GM12878 (cell line): ENCODE measurements at regions not wholly inside any gene's neighbourhood (a gene's known extent, or its start where the extent isn't known, plus 50 kb on each side); places are given as distances from the start of the nearest gene placed in this dataset.

Source experiments
- ATAC-seq: fragments of 200-7000 bp; cut with Tn5 transposase; 3 replicates; pipeline ENCODE4 v1.9.1; 2020; ENCODE audit warnings: mild to moderate bottlenecking, moderate library complexity
- BruUV-seq: library from RNA; stranded (reverse); fragments of 400-500 nt; replicated peaks from 2 replicates; lab custom pipeline; 2021; lab: Mats Ljungman, UMichigan
- CTCF ChIA-PET: fragments of 300-600 bp; sonication (Branson Sonifier 250); formaldehyde crosslinking; extraction: SDS; loops from one replicate; lab custom pipeline; 2021; ENCODE audit warnings: inconsistent platforms; lab: Yijun Ruan, JAX
- POLR2A ChIA-PET: fragments of 350-600 bp; formaldehyde crosslinking; extraction: SDS; loops from one replicate; lab custom pipeline; 2021; ENCODE audit warnings: inconsistent platforms; lab: Charles Lee
- RAD21 ChIA-PET: fragments of 300-600 bp; sonication (Branson Sonifier 250); formaldehyde crosslinking; loops from one replicate; lab custom pipeline; 2023; ENCODE audit warnings: antibody characterized with exemption; ENCODE audit not compliant: unreplicated experiment; lab: Charles Lee
- SMC1A ChIA-PET: fragments of 300-600 bp; sonication (Branson Sonifier 250); formaldehyde crosslinking; loops from one replicate; lab custom pipeline; 2023; ENCODE audit not compliant: unreplicated experiment, uncharacterized antibody; lab: Charles Lee
- DNase-seq: peaks from one replicate; pipeline ENCODE4 v3.0.0-alpha.2; 2011; ENCODE audit warnings: low read depth, low spot score
- FAIRE-seq: peaks from 3 replicates; lab custom pipeline; 2011; peaks lifted over from hg19 to GRCh38; lab: Jason Lieb, UNC
- H2AFZ ChIP-seq: 2 replicates; pipeline ENCODE4 v1.6.0; 2011; ENCODE audit warnings: low read depth, low read length, control low read depth; ENCODE audit not compliant: control insufficient read depth
- H3K27ac ChIP-seq: 2 replicates; pipeline ENCODE4 v1.5.1; 2011; ENCODE audit warnings: control low read depth; ENCODE audit not compliant: control insufficient read depth, insufficient read depth
- H3K27me3 ChIP-seq, 2 experiments: replicated peaks in 1 of 2; 2 replicates each; pipeline versions ENCODE4 v1.6.0 to v1.6.1; 2011; ENCODE audit warnings: low read length in 1 of 2; ENCODE audit not compliant: control insufficient read depth in 2 of 2, insufficient read depth in 2 of 2
- H3K36me3 ChIP-seq, 2 experiments: 2 replicates each; pipeline ENCODE4 v1.5.1; 2011; ENCODE audit warnings: low read length in 1 of 2; ENCODE audit not compliant: control insufficient read depth in 2 of 2, insufficient read depth in 2 of 2
- H3K4me1 ChIP-seq: 2 replicates; pipeline ENCODE4 v1.6.1; 2011; ENCODE audit warnings: mild to moderate bottlenecking, low read length, moderate library complexity, mixed read lengths; ENCODE audit not compliant: control insufficient read depth, insufficient read depth
- H3K4me2 ChIP-seq: 2 replicates; pipeline ENCODE4 v1.6.0; 2011; ENCODE audit warnings: control low read depth; ENCODE audit not compliant: control insufficient read depth, insufficient read depth
- H3K4me3 ChIP-seq: fragments of 200-600 bp; sonication (generic); 2 replicates; pipeline ENCODE4 v1.5.1; 2016
- H3K79me2 ChIP-seq: 2 replicates; pipeline ENCODE4 v1.6.0; 2011; ENCODE audit warnings: low read length; ENCODE audit not compliant: control insufficient read depth, insufficient read depth
- H3K9ac ChIP-seq: 2 replicates; pipeline ENCODE4 v1.8.0; 2011; ENCODE audit warnings: low read length, control low read depth, mixed read lengths; ENCODE audit not compliant: control insufficient read depth, insufficient read depth
- H3K9me3 ChIP-seq: replicated peaks from 3 replicates; pipeline ENCODE4 v1.5.1; 2011; ENCODE audit warnings: mild to moderate bottlenecking, low read length; ENCODE audit not compliant: control insufficient read depth, insufficient read depth
- H4K20me1 ChIP-seq: 2 replicates; pipeline ENCODE4 v1.6.0; 2011; ENCODE audit not compliant: control insufficient read depth, insufficient read depth
- GATAD2B ChIP-seq: fragments of 450-650 bp; conservative IDR thresholded peaks from 2 replicates; pipeline ENCODE4 v1.6.1; 2017; ENCODE audit warnings: low read depth, mild to moderate bottlenecking, moderate library complexity
- HDAC2 ChIP-seq: fragments of 200-600 bp; sonication (generic); IDR thresholded peaks from 2 replicates; pipeline ENCODE4 v1.6.1; 2017
- HDGF ChIP-seq: fragments of 450-650 bp; IDR thresholded peaks from 2 replicates; pipeline ENCODE4 v1.6.1; 2016; ENCODE audit warnings: antibody characterized with exemption
- NRF1 ChIP-seq: conservative IDR thresholded peaks from 2 replicates; pipeline ENCODE4 v1.6.1; 2011; ENCODE audit warnings: mild to moderate bottlenecking, low read depth, low read length, improper control_type of control experiment
- YBX1 ChIP-seq: fragments of 450-650 bp; IDR thresholded peaks from 2 replicates; pipeline ENCODE4 v1.6.1; 2016; ENCODE audit warnings: antibody characterized with exemption
- ZBED1 ChIP-seq: IDR thresholded peaks from 2 replicates; pipeline ENCODE4 v1.6.1; 2016; ENCODE audit warnings: borderline replicate concordance
- ZNF592 ChIP-seq: fragments of 450-650 bp; IDR thresholded peaks from 2 replicates; pipeline ENCODE4 v1.6.1; 2017; ENCODE audit warnings: mild to moderate bottlenecking, moderate library complexity
- ZZZ3 ChIP-seq: IDR thresholded peaks from 2 replicates; pipeline ENCODE4 v1.6.1; 2011; ENCODE audit warnings: low read depth; ENCODE audit not compliant: control insufficient read depth, insufficient read length
- WGBS: methylation state at CpG from one replicate; pipeline ENCODE4 v1.1.6; 2016; ENCODE audit warnings: low lambda C conversion rate; ENCODE audit not compliant: insufficient replicate concordance, insufficient coverage; ENCODE audit errors: missing lambda C conversion rate; 5-methylcytosine and 5-hydroxymethylcytosine counted together
- in situ Hi-C: fragments of 300-500 bp; cut with MboI; formaldehyde crosslinking; loops from 9 replicates; pipeline ENCODE4 v1.14.3; 2018; ENCODE audit warnings: mixed read lengths
- intact Hi-C: fragments of 100-400 bp; cut with micrococcal nuclease; formaldehyde crosslinking; loops from one replicate; pipeline ENCODE4 v1.14.2; 2022; ENCODE audit not compliant: unreplicated experiment

GRCh38 chr3:106263011-106263410 lies 394.2 kb upstream of the CBLB start:
- CTCF ChIA-PET = no interaction called here
- no TSS peak for BruUV-seq

More at GRCh38 chr3:106263011-106263410, 394.2 kb upstream of the CBLB start:
- Histone ChIP-seq H3K36me3 (peaks cover 0 to 7% of the 10 kb centered on the region in 2 experiments; a peak in 3 of 4 replicates), H2AFZ (no peak overlapping the region), H3K79me2 (peaks cover 6% of the 10 kb centered on the region), H3K9me3 (peaks cover 8% of the 10 kb centered on the region), H3K4me3 (no peak overlapping the region), H4K20me1 (no peaks in the 10 kb centered on the region), H3K27ac (no peak overlapping the region), H3K27me3 (no peaks in the 10 kb centered on the region), H3K9ac (no peak overlapping the region), H3K4me2 (no peak overlapping the region), H3K4me1 (0 out of 2 replicates have a peak, but pooled peaks cover 2% of the 10 kb centered on the region)
- POLR2A ChIA-PET = no interaction called here
- TF ChIP-seq ZZZ3 = no peak
- TF ChIP-seq YBX1 = no peak
- no peak for TF ChIP-seq ZNF592
- TF ChIP-seq ZBED1 = no peak
- no peak for TF ChIP-seq HDAC2
- no peak for TF ChIP-seq GATAD2B
- TF ChIP-seq NRF1 = no peak
- TF ChIP-seq HDGF = no peak
- in situ Hi-C loops (no loop called here), intact Hi-C loops (no loop called here)
- 100% methylated on average over 5 of the region's 5 CpGs for WGBS
- RAD21 ChIA-PET = interaction anchor here (0.6 kb wide), 1 partner anchor 77 kb away, joined by 3 read pairs; no protein-coding TSS in a partner anchor
- DNase-seq = no peak
- no peak for FAIRE-seq
- no peak for ATAC-seq
- SMC1A ChIA-PET = interaction anchor here (1.2 kb wide), 1 partner anchor 44 kb away, joined by 3 read pairs; no protein-coding TSS in a partner anchor
